Endothelial cell of umbilical vein (primary cell): ENCODE measurements at regions not wholly inside any gene's neighbourhood (a gene's known extent, or its start where the extent isn't known, plus 50 kb on each side); places are given as distances from the start of the nearest gene placed in this dataset.

Experiments
- BruUV-seq: library from RNA; stranded (reverse); fragments of 400-500 nt; replicated peaks from 2 replicates; lab custom pipeline; 2021; lab: Mats Ljungman, UMichigan
- CTCF ChIA-PET: fragments of 300-600, 350-600 bp; sonication (Branson Sonifier 250); formaldehyde crosslinking; loops from one replicate; lab custom pipeline; 2021; ENCODE audit warnings: antibody characterized with exemption, inconsistent platforms; lab: Charles Lee
- POLR2A ChIA-PET: fragments of 300-600, 350-600 bp; sonication (Branson Sonifier 250); formaldehyde crosslinking; loops from one replicate; lab custom pipeline; 2021; ENCODE audit warnings: antibody characterized with exemption, inconsistent platforms; lab: Charles Lee
- DNase-seq: peaks from one replicate; pipeline ENCODE4 v3.0.0-alpha.2; 2011; ENCODE audit warnings: low read depth, low spot score
- FAIRE-seq: peaks from 2 replicates; lab custom pipeline; 2011; peaks lifted over from hg19 to GRCh38; lab: Jason Lieb, UNC
- H2AFZ ChIP-seq: 2 replicates; pipeline ENCODE4 v1.6.0; 2012; ENCODE audit warnings: low read depth, low read length, control low read depth, inconsistent platforms
- H3K27ac ChIP-seq: 2 replicates; pipeline ENCODE4 v1.5.1; 2011; ENCODE audit warnings: low read depth, mild to moderate bottlenecking, control low read depth, low read length, moderate library complexity; ENCODE audit not compliant: insufficient read depth
- H3K27me3 ChIP-seq, 2 experiments: 2 replicates each; pipeline versions ENCODE4 v1.6.0 to v1.6.1; 2011; ENCODE audit warnings: low read length in 2 of 2, mixed read lengths in 1 of 2; ENCODE audit not compliant: control insufficient read depth in 2 of 2, insufficient read depth in 2 of 2
- H3K36me3 ChIP-seq, 2 experiments: 2 replicates in 1 of 2; 3 replicates in 1 of 2; pipeline ENCODE4 v1.5.1; 2011; ENCODE audit warnings: low read length in 2 of 2, mild to moderate bottlenecking in 1 of 2, moderate library complexity in 1 of 2; ENCODE audit not compliant: control insufficient read depth in 2 of 2, insufficient read depth in 2 of 2; ENCODE audit errors: extremely low read depth in 1 of 2
- H3K4me1 ChIP-seq: 3 replicates; pipeline ENCODE4 v1.5.1; 2011; ENCODE audit warnings: mild to moderate bottlenecking, low read length; ENCODE audit not compliant: control insufficient read depth, insufficient read depth; ENCODE audit errors: extremely low read depth
- H3K4me2 ChIP-seq: 2 replicates; pipeline ENCODE4 v1.6.1; 2011; ENCODE audit warnings: low read length, control low read depth, mixed read lengths; ENCODE audit not compliant: insufficient read depth
- H3K4me3 ChIP-seq, 3 experiments: fragments of 200-600 bp in 1 of 3; sonication (generic), shearing (Covaris generic) in 1 of 3; replicated peaks in 1 of 3; 2 replicates each; pipeline ENCODE4 v1.5.1; 2011 to 2016; ENCODE audit warnings: control low read depth in 3 of 3, low read length in 3 of 3, mild to moderate bottlenecking in 2 of 3, inconsistent platforms in 1 of 3, low read depth in 1 of 3, moderate library complexity in 1 of 3; ENCODE audit not compliant: insufficient read depth in 1 of 3
- H3K79me2 ChIP-seq: 2 replicates; pipeline ENCODE4 v1.6.0; 2012; ENCODE audit warnings: low read length, inconsistent platforms; ENCODE audit not compliant: control insufficient read depth, insufficient read depth
- H3K9ac ChIP-seq: replicated peaks from 2 replicates; pipeline ENCODE3; 2011; ENCODE audit warnings: low read length, control low read depth; ENCODE audit not compliant: insufficient read depth; ENCODE audit errors: extremely low read depth
- H3K9me1 ChIP-seq: replicated peaks from 3 replicates; pipeline ENCODE4 v1.6.0; 2011; ENCODE audit warnings: mild to moderate bottlenecking, low read length; ENCODE audit not compliant: control insufficient read depth, insufficient read depth; ENCODE audit errors: extremely low read depth
- H3K9me3 ChIP-seq: replicated peaks from 2 replicates; pipeline ENCODE4 v1.5.1; 2012; ENCODE audit warnings: low read length, inconsistent platforms; ENCODE audit not compliant: control insufficient read depth, insufficient read depth
- H4K20me1 ChIP-seq: replicated peaks from 2 replicates; pipeline ENCODE3; 2011; ENCODE audit warnings: mild to moderate bottlenecking, low read length; ENCODE audit not compliant: control insufficient read depth, insufficient read depth; ENCODE audit errors: extremely low read depth
- CTCF ChIP-seq, 2 donors: IDR thresholded peaks; 1 replicate in 1 of 2; 2 replicates in 1 of 2; pipeline ENCODE4 v1.5.1; 2011; ENCODE audit warnings: low read length in 2 of 2, mild to moderate bottlenecking in 2 of 2, moderate library complexity in 2 of 2, control low read depth in 1 of 2, inconsistent platforms in 1 of 2, low read depth in 1 of 2; ENCODE audit not compliant: insufficient read depth in 1 of 2; ENCODE audit errors: extremely low read depth in 1 of 2
- EZH2 ChIP-seq: IDR thresholded peaks from 2 replicates; pipeline ENCODE4 v1.6.1; 2012; ENCODE audit warnings: borderline replicate concordance, low read depth, mild to moderate bottlenecking, moderate library complexity, low read length, inconsistent platforms; ENCODE audit not compliant: severe bottlenecking
- FOS ChIP-seq: IDR thresholded peaks from 2 replicates; pipeline ENCODE4 v1.6.1; 2011; ENCODE audit warnings: mild to moderate bottlenecking, low read length, moderate library complexity, borderline replicate concordance; ENCODE audit not compliant: insufficient read depth
- GATA2 ChIP-seq: IDR thresholded peaks from 2 replicates; pipeline ENCODE4 v1.7.0; 2011; ENCODE audit warnings: low read depth, mild to moderate bottlenecking, moderate library complexity, mixed read lengths, low read length; ENCODE audit not compliant: insufficient read length, insufficient read depth
- JUN ChIP-seq: IDR thresholded peaks from 2 replicates; pipeline ENCODE4 v1.6.1; 2011; ENCODE audit warnings: borderline replicate concordance, low read depth; ENCODE audit not compliant: insufficient read length, insufficient read depth
- MAX ChIP-seq: IDR thresholded peaks from 2 replicates; pipeline ENCODE4 v1.6.1; 2011; ENCODE audit not compliant: insufficient read depth, insufficient read length
- MYC ChIP-seq: IDR thresholded peaks from one replicate; pipeline ENCODE4 v1.6.1; 2011; ENCODE audit warnings: mild to moderate bottlenecking, low read depth, low read length
- POLR2A ChIP-seq: IDR thresholded peaks from 2 replicates; pipeline ENCODE4 v1.6.1; 2012; ENCODE audit warnings: low read depth, mild to moderate bottlenecking, control low read depth, low read length
- POLR2AphosphoS5 ChIP-seq: IDR thresholded peaks from 2 replicates; pipeline ENCODE4 v1.6.1; 2012; ENCODE audit warnings: low read depth, mild to moderate bottlenecking, control low read depth, low read length, moderate library complexity; ENCODE audit not compliant: insufficient read depth
- dilution Hi-C: fragments of 300-500 bp; cut with MboI; formaldehyde crosslinking; loops from one replicate; pipeline ENCODE4 v1.15.0; 2019; ENCODE audit warnings: low sequenced_read_pairs; ENCODE audit not compliant: extremely low pct_ligation_motif_present
- intact Hi-C: fragments of 100-400 bp; cut with micrococcal nuclease; formaldehyde crosslinking; loops from one replicate; pipeline ENCODE4 v1.10.0; 2022

- Histone ChIP-seq H3K27me3 (no peaks in the 10 kb centered on the region), H3K9me3 (no peaks in the 10 kb centered on the region), H3K36me3 (no peaks in the 10 kb centered on the region), H3K4me3 (no peak overlapping the region), H4K20me1 (no peaks in the 10 kb centered on the region), H3K79me2 (no peaks in the 10 kb centered on the region), H3K9ac (no peak overlapping the region), H3K9me1 (no peaks in the 10 kb centered on the region), H3K4me1 (no peaks in the 10 kb centered on the region), H2AFZ (no peak overlapping the region), H3K27ac (no peak overlapping the region), H3K4me2 (no peak overlapping the region)
- POLR2A ChIA-PET: no interaction called here
- TF ChIP-seq FOS (no peak), JUN (no peak)
- DNase-seq: no peak
- dilution Hi-C loops (no loop called here), intact Hi-C loops (no loop called here)
- BruUV-seq: no TSS peak
- CTCF ChIA-PET: interaction anchor here (1.2 to 4.6 kb wide), 8 partner anchors 8 to 365 kb away, joined by 3 to 34 read pairs (median 16); no protein-coding TSS in a partner anchor
- no peak for FAIRE-seq
Observed at GRCh38 chr16:85251225-85251760, 139.0 kb upstream of the CIBAR2 start.

GRCh38 chr16:85252014-85252413, 139.7 kb upstream of the CIBAR2 start:
- no peak overlapping the region for H2AFZ ChIP-seq
- no peaks in the 10 kb centered on the region for H3K36me3 ChIP-seq
- H3K4me2 ChIP-seq: no peak overlapping the region
- ChIA-PET POLR2A (no interaction called here), CTCF (interaction anchor here (0.8 to 4.6 kb wide), 15 partner anchors 8 to 364 kb away, joined by 3 to 34 read pairs (median 8); no protein-coding TSS in a partner anchor)
- H3K4me1 ChIP-seq: no peaks in the 10 kb centered on the region
- H3K9ac ChIP-seq: no peak overlapping the region
- no peak for DNase-seq
- H3K27me3 ChIP-seq: no peaks in the 10 kb centered on the region
- no peaks in the 10 kb centered on the region for H3K9me3 ChIP-seq
- TF ChIP-seq CTCF (IDR thresholded peaks at IDR 0.05; ENCODE audit: extremely low read depth in 1 of 2, insufficient read depth in 1 of 2, low read depth in 1 of 2, low read length in 2 of 2) (no peak), MYC (no peak), EZH2 (no peak), GATA2 (no peak), POLR2A (no peak), MAX (no peak), POLR2AphosphoS5 (no peak), JUN (no peak), FOS (no peak)
- H4K20me1 ChIP-seq: no peaks in the 10 kb centered on the region
- H3K79me2 ChIP-seq: no peaks in the 10 kb centered on the region
- no TSS peak for BruUV-seq
- H3K4me3 ChIP-seq: no peak overlapping the region
- no peak overlapping the region for H3K27ac ChIP-seq
- dilution Hi-C loops (no loop called here), intact Hi-C loops (loop anchor here (2.0 kb wide), 1 partner anchor 137 kb away; no protein-coding TSS in a partner anchor)
- FAIRE-seq: no peak
- no peaks in the 10 kb centered on the region for H3K9me1 ChIP-seq
